ENCODE measurements at regions not wholly inside any gene's neighbourhood (a gene's known extent, or its start where the extent isn't known, plus 50 kb on each side); places are given as distances from the start of the nearest gene placed in this dataset.

DNA sequence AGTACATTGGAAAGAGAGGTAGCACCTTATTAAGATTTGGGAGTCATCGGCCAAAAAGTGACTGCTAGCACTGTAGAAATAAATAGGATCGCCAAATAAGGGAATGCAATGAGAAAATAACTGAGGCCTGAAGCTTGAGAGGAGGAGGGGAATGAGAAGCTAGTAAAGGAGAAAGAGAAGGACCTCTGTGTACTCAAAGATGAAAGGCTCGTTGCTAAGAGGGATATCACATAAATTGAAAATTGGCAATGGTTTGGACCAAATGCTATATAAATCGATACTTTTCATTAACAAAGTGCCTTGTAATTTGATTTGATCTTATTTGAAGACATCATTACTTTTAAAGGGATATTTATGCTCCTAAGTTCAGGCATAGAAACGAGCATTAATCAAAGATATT, 796.3 kb downstream of the QKI start:
- TF ChIP-seq EZH2 (IDR thresholded peaks at IDR 0.05; ENCODE audit: insufficient read depth, poor library complexity, severe bottlenecking) (no peak), EZH2phosphoT487 (IDR thresholded peaks at IDR 0.05; ENCODE audit: insufficient read depth, low read depth) (no peak)
